IPS DF 4.7 (cell line): ENCODE measurements at regions not wholly inside any gene's neighbourhood (a gene's known extent, or its start where the extent isn't known, plus 50 kb on each side); places are given as distances from the start of the nearest gene placed in this dataset.

ENCODE experiments used
- DNase-seq: peaks from one replicate; pipeline ENCODE4 v3.0.0-alpha.2; 2013; ENCODE audit warnings: low spot score; ENCODE audit errors: extremely low read depth

- DNase-seq = no peak
Observed at GRCh38 chr2:180085144-180085543, 78.0 kb upstream of the CWC22 start.

- no peak for DNase-seq
Observed at GRCh38 chr2:180077295-180077906, 70.3 kb upstream of the CWC22 start.

- DNase-seq = no peak
Observed at GRCh38 chr2:180075870-180076269, 68.8 kb upstream of the CWC22 start.

- no peak for DNase-seq
Observed at GRCh38 chr2:180071797-180072196, 64.7 kb upstream of the CWC22 start.

- no peak for DNase-seq
Observed at GRCh38 chr2:180063494-180064092, 56.5 kb upstream of the CWC22 start.

GRCh38 chr2:180062178-180062577 is 55.1 kb upstream of the CWC22 start:
- no peak for DNase-seq

- DNase-seq = no peak
Observed at GRCh38 chr2:180061546-180061945, 54.4 kb upstream of the CWC22 start.

GRCh38 chr2:180061085-180061484 is 54.0 kb upstream of the CWC22 start:
- DNase-seq = no peak

- no peak for DNase-seq
Observed at GRCh38 chr2:180058993-180059392, 51.9 kb upstream of the CWC22 start.

- no peak for DNase-seq
Observed at GRCh38 chr2:180057706-180058412, 50.8 kb upstream of the CWC22 start.
